IMR-90 (cell line): ENCODE measurements at regions not wholly inside any gene's neighbourhood (a gene's known extent, or its start where the extent isn't known, plus 50 kb on each side); places are given as distances from the start of the nearest gene placed in this dataset.

ENCODE experiments used
- ATAC-seq: fragments of 200-7000 bp; cut with Tn5 transposase; 2 replicates; pipeline ENCODE4 v1.9.1; 2020; ENCODE audit warnings: low read depth, mild to moderate bottlenecking, moderate library complexity
- BruUV-seq: library from RNA; stranded (reverse); fragments of 400-500 nt; replicated peaks from 2 replicates; lab custom pipeline; 2021; lab: Mats Ljungman, UMichigan
- CTCF ChIA-PET: fragments of 300-600 bp; formaldehyde crosslinking; extraction: SDS; loops from one replicate; lab custom pipeline; 2021; ENCODE audit warnings: antibody characterized with exemption; lab: Yijun Ruan, JAX
- POLR2A ChIA-PET: fragments of 300-600 bp; sonication (Branson Sonifier 250); formaldehyde crosslinking; loops from one replicate; lab custom pipeline; 2022; ENCODE audit warnings: antibody characterized with exemption; ENCODE audit not compliant: unreplicated experiment; lab: Charles Lee
- DNase-seq: peaks from one replicate; pipeline ENCODE4 v3.0.0; 2013
- H2AFZ ChIP-seq: replicated peaks from 2 replicates; pipeline ENCODE3; 2013; ENCODE audit warnings: low read length, mild to moderate bottlenecking; ENCODE audit not compliant: poor library complexity
- H2AK5ac ChIP-seq: 2 replicates; pipeline ENCODE4 v1.6.1; 2013; ENCODE audit warnings: low read depth, low read length, inconsistent platforms
- H2AK9ac ChIP-seq: replicated peaks from 2 replicates; pipeline ENCODE3; 2013; ENCODE audit warnings: mild to moderate bottlenecking, low read depth, low read length, moderate library complexity; ENCODE audit not compliant: poor library complexity
- H2BK120ac ChIP-seq: 2 replicates; pipeline ENCODE4 v1.6.1; 2013; ENCODE audit warnings: low read depth, low read length, inconsistent platforms
- H2BK15ac ChIP-seq: 3 replicates; pipeline ENCODE4 v1.6.1; 2013; ENCODE audit warnings: low read depth, low read length, inconsistent platforms
- H2BK20ac ChIP-seq: 2 replicates; pipeline ENCODE4 v1.6.1; 2013; ENCODE audit warnings: low read depth, mild to moderate bottlenecking, inconsistent platforms, low read length, moderate library complexity
- H2BK5ac ChIP-seq: 2 replicates; pipeline ENCODE4 v1.6.1; 2013; ENCODE audit warnings: mild to moderate bottlenecking, low read depth, low read length, inconsistent platforms; ENCODE audit not compliant: poor library complexity, severe bottlenecking
- H3K14ac ChIP-seq: replicated peaks from 2 replicates; pipeline ENCODE4 v1.6.1; 2013; ENCODE audit warnings: low read depth, low read length, inconsistent platforms
- H3K18ac ChIP-seq: 2 replicates; pipeline ENCODE4 v1.6.1; 2013; ENCODE audit warnings: low read depth, low read length, control low read depth
- H3K23ac ChIP-seq: 2 replicates; pipeline ENCODE4 v1.6.1; 2013; ENCODE audit warnings: low read depth, low read length, inconsistent platforms
- H3K27ac ChIP-seq: 2 replicates; pipeline ENCODE4 v1.5.1; 2013; ENCODE audit warnings: mild to moderate bottlenecking, control low read depth, low read length; ENCODE audit not compliant: insufficient read depth
- H3K27me3 ChIP-seq: 2 replicates; pipeline ENCODE4 v1.6.1; 2013; ENCODE audit warnings: low read length; ENCODE audit not compliant: control insufficient read depth, insufficient read depth
- H3K36me3 ChIP-seq: 2 replicates; pipeline ENCODE4 v1.6.1; 2013; ENCODE audit warnings: low read length, mixed read lengths; ENCODE audit not compliant: control insufficient read depth, insufficient read depth
- H3K4ac ChIP-seq: 2 replicates; pipeline ENCODE4 v1.6.1; 2013; ENCODE audit warnings: low read depth, low read length, inconsistent platforms
- H3K4me1 ChIP-seq: 2 replicates; pipeline ENCODE4 v1.6.1; 2013; ENCODE audit warnings: low read length, mixed read lengths; ENCODE audit not compliant: control insufficient read depth, insufficient read depth
- H3K4me2 ChIP-seq: 2 replicates; pipeline ENCODE4 v1.6.1; 2013; ENCODE audit warnings: low read depth, mild to moderate bottlenecking, control low read depth, low read length, moderate library complexity
- H3K4me3 ChIP-seq: 2 replicates; pipeline ENCODE4 v1.5.1; 2013; ENCODE audit warnings: low read depth, mild to moderate bottlenecking, control low read depth, low read length, moderate library complexity; ENCODE audit not compliant: insufficient read depth
- H3K56ac ChIP-seq: 2 replicates; pipeline ENCODE4 v1.6.1; 2013; ENCODE audit warnings: low read length, inconsistent platforms; ENCODE audit not compliant: insufficient read depth; ENCODE audit errors: extremely low read depth
- H3K79me1 ChIP-seq, 2 experiments: 2 replicates each; pipeline ENCODE4 v1.6.1; 2013; ENCODE audit warnings: low read length in 2 of 2, inconsistent platforms in 1 of 2, low read depth in 1 of 2
- H3K9ac ChIP-seq: 2 replicates; pipeline ENCODE4 v1.6.1; 2013; ENCODE audit warnings: low read depth, low read length, control low read depth
- H3K9me1 ChIP-seq: 2 replicates; pipeline ENCODE4 v1.6.1; 2013; ENCODE audit warnings: low read length, inconsistent platforms; ENCODE audit not compliant: insufficient read depth
- H3K9me3 ChIP-seq: 2 replicates; pipeline ENCODE4 v1.6.1; 2013; ENCODE audit warnings: low read length; ENCODE audit not compliant: control insufficient read depth, insufficient read depth
- H4K20me1 ChIP-seq: 2 replicates; pipeline ENCODE4 v1.6.1; 2013; ENCODE audit warnings: low read length, inconsistent platforms; ENCODE audit not compliant: insufficient read depth
- H4K5ac ChIP-seq: 2 replicates; pipeline ENCODE4 v1.6.1; 2013; ENCODE audit warnings: mild to moderate bottlenecking, low read depth, low read length, control low read depth
- H4K8ac ChIP-seq, 2 experiments: 2 replicates each; pipeline ENCODE4 v1.6.1; 2013; ENCODE audit warnings: low read depth in 2 of 2, low read length in 2 of 2, control low read depth in 1 of 2, inconsistent platforms in 1 of 2
- H4K91ac ChIP-seq: 2 replicates; pipeline ENCODE4 v1.6.1; 2013; ENCODE audit warnings: low read depth, low read length, inconsistent platforms; ENCODE audit not compliant: insufficient read depth
- RAD21 ChIP-seq: IDR thresholded peaks from 2 replicates; pipeline ENCODE4 v1.6.1; 2012; ENCODE audit warnings: low read length, improper control_type of control experiment
- USF2 ChIP-seq: fragments of 150-350 bp; IDR thresholded peaks from 2 replicates; pipeline ENCODE4 v1.6.1; 2017; ENCODE audit warnings: mild to moderate bottlenecking, antibody characterized with exemption, low read length, low read depth
- WGBS, 2 experiments: methylation state at CpG; one replicate each; pipeline versions ENCODE4 v1.1.5 to v1.1.7; 2013; ENCODE audit warnings: missing lambda C conversion rate in 2 of 2; ENCODE audit not compliant: insufficient read length in 1 of 2; ENCODE audit errors: extremely low coverage in 2 of 2; 5-methylcytosine and 5-hydroxymethylcytosine counted together
- dilution Hi-C: fragments of 300-500 bp; cut with HindIII; formaldehyde crosslinking; loops from one replicate; pipeline ENCODE4 v1.14.3; 2018; ENCODE audit warnings: low sequenced_read_pairs; ENCODE audit not compliant: unreplicated experiment
- in situ Hi-C: fragments of 300-500 bp; cut with MboI; formaldehyde crosslinking; loops from 3 replicates; pipeline ENCODE4 v1.14.3; 2019; ENCODE audit warnings: low sequenced_read_pairs, inconsistent platforms, mixed read lengths
- intact Hi-C: fragments of 100-400 bp; cut with micrococcal nuclease; formaldehyde crosslinking; loops from 2 replicates; pipeline ENCODE4 v1.10.0; 2022

- TF ChIP-seq USF2: no peak
These were observed 133.2 kb upstream of the BARHL2 start (continued) for GRCh38 chr1:90850181-90850897.

- Histone ChIP-seq H3K4me2 (no peak overlapping the region), H2AK5ac (no peak overlapping the region), H3K27ac (no peak overlapping the region), H2AFZ (no peak overlapping the region), H3K9ac (no peak overlapping the region), H3K4ac (no peak overlapping the region), H2AK9ac (no peak overlapping the region), H2BK120ac (no peak overlapping the region), H3K36me3 (no peaks in the 10 kb centered on the region), H2BK5ac (no peak overlapping the region), H4K20me1 (no peaks in the 10 kb centered on the region), H3K14ac (no peak overlapping the region), H2BK20ac (no peak overlapping the region), H4K5ac (no peak overlapping the region), H3K56ac (no peak overlapping the region), H3K9me1 (no peaks in the 10 kb centered on the region), H4K91ac (no peak overlapping the region), H3K9me3 (peaks cover 2% of the 10 kb centered on the region; the same call in 1 of the 2 replicates), H3K27me3 (peaks cover 66% of the 10 kb centered on the region), H4K8ac (no peak overlapping the region), H2BK15ac (no peak overlapping the region), H3K23ac (no peak overlapping the region), H3K18ac (no peak overlapping the region), H3K4me1 (no peaks in the 10 kb centered on the region), H3K4me3 (no peak overlapping the region), H3K79me1 (no peaks in the 10 kb centered on the region)
- ATAC-seq: no peak
- no peak for DNase-seq
- 23% methylated on average over 2 of the region's 21 CpGs; no CpG with 5 or more reads in 1 of the 2 experiments for WGBS, 2 experiments
- in situ Hi-C loops (no loop called here), intact Hi-C loops (no loop called here), dilution Hi-C loops (no loop called here)
- no TSS peak for BruUV-seq
- ChIA-PET POLR2A (no interaction called here), CTCF (no interaction called here)
- no peak for TF ChIP-seq RAD21
These were observed 124.4 kb upstream of the BARHL2 start for GRCh38 chr1:90841473-90841872.
